IPS-18c (cell line): ENCODE measurements at regions not wholly inside any gene's neighbourhood (a gene's known extent, or its start where the extent isn't known, plus 50 kb on each side); places are given as distances from the start of the nearest gene placed in this dataset.

Experiments used
- H3K4me3 ChIP-seq: 2 replicates; pipeline ENCODE4 v1.7.0; 2013; ENCODE audit warnings: low read depth, mild to moderate bottlenecking, low read length, moderate library complexity; ENCODE audit not compliant: insufficient read depth
- H3K9me3 ChIP-seq: one replicate; pipeline ENCODE4 v1.6.1; 2013; ENCODE audit warnings: mild to moderate bottlenecking, low read length, moderate library complexity; ENCODE audit not compliant: control insufficient read depth, insufficient read depth

- H3K9me3 ChIP-seq: no peaks in the 10 kb centered on the region
- no peak overlapping the region for H3K4me3 ChIP-seq
Observed at GRCh38 chr12:24730489-24730896, 218.4 kb downstream of the BCAT1 start.

- Histone ChIP-seq H3K4me3 (no peak overlapping the region), H3K9me3 (no peaks in the 10 kb centered on the region)
Observed at GRCh38 chr12:24728826-24729225, 220.1 kb downstream of the BCAT1 start.

- no peaks in the 10 kb centered on the region for H3K9me3 ChIP-seq
Observed at GRCh38 chr12:24728366-24728765, 220.5 kb downstream of the BCAT1 start.

GRCh38 chr12:24725616-24726015 is 223.3 kb downstream of the BCAT1 start:
- Histone ChIP-seq H3K9me3 (no peaks in the 10 kb centered on the region), H3K4me3 (no peak overlapping the region)

More at GRCh38 chr12:24728366-24728765, 220.5 kb downstream of the BCAT1 start:
- no peak overlapping the region for H3K4me3 ChIP-seq

GRCh38 chr12:24724814-24725213 is 224.1 kb downstream of the BCAT1 start:
- Histone ChIP-seq H3K9me3 (no peaks in the 10 kb centered on the region), H3K4me3 (no peak overlapping the region)

- Histone ChIP-seq H3K4me3 (no peak overlapping the region), H3K9me3 (no peaks in the 10 kb centered on the region)
Observed at GRCh38 chr12:24723759-24724158, 225.1 kb downstream of the BCAT1 start.

GRCh38 chr12:24721191-24721590 is 227.7 kb downstream of the BCAT1 start:
- Histone ChIP-seq H3K9me3 (no peaks in the 10 kb centered on the region), H3K4me3 (no peak overlapping the region)

- Histone ChIP-seq H3K4me3 (no peak overlapping the region), H3K9me3 (no peaks in the 10 kb centered on the region)
Observed at GRCh38 chr12:24719293-24719721, 229.6 kb downstream of the BCAT1 start.

GRCh38 chr12:24718617-24719016 is 230.3 kb downstream of the BCAT1 start:
- H3K9me3 ChIP-seq: no peaks in the 10 kb centered on the region

GRCh38 chr12:24714237-24714636 is 234.7 kb downstream of the BCAT1 start:
- Histone ChIP-seq H3K9me3 (no peaks in the 10 kb centered on the region), H3K4me3 (no peak overlapping the region)

More at GRCh38 chr12:24718617-24719016, 230.3 kb downstream of the BCAT1 start:
- no peak overlapping the region for H3K4me3 ChIP-seq

- no peaks in the 10 kb centered on the region for H3K9me3 ChIP-seq
- no peak overlapping the region for H3K4me3 ChIP-seq
Observed at GRCh38 chr12:24711056-24712008, 237.6 kb downstream of the BCAT1 start.

- H3K4me3 ChIP-seq: no peak overlapping the region
- H3K9me3 ChIP-seq: no peaks in the 10 kb centered on the region
Observed at GRCh38 chr12:24709216-24709615, 239.7 kb downstream of the BCAT1 start.

GRCh38 chr12:24708718-24709117 is 240.2 kb downstream of the BCAT1 start:
- H3K9me3 ChIP-seq: no peaks in the 10 kb centered on the region
- H3K4me3 ChIP-seq: no peak overlapping the region

GRCh38 chr12:24708043-24708442 is 240.9 kb downstream of the BCAT1 start:
- Histone ChIP-seq H3K4me3 (no peak overlapping the region), H3K9me3 (no peaks in the 10 kb centered on the region)

GRCh38 chr12:24707334-24707733 is 241.6 kb downstream of the BCAT1 start:
- Histone ChIP-seq H3K4me3 (no peak overlapping the region), H3K9me3 (no peaks in the 10 kb centered on the region)

GRCh38 chr12:24705741-24706358 is 243.1 kb downstream of the BCAT1 start:
- Histone ChIP-seq H3K4me3 (no peak overlapping the region), H3K9me3 (no peaks in the 10 kb centered on the region)

- H3K9me3 ChIP-seq: no peaks in the 10 kb centered on the region
- no peak overlapping the region for H3K4me3 ChIP-seq
Observed at GRCh38 chr12:24705216-24705615, 243.7 kb downstream of the BCAT1 start.

GRCh38 chr12:24701343-24701742 is 247.6 kb downstream of the BCAT1 start:
- no peaks in the 10 kb centered on the region for H3K9me3 ChIP-seq
- H3K4me3 ChIP-seq: no peak overlapping the region
